GM12865 (cell line): ENCODE measurements at regions not wholly inside any gene's neighbourhood (a gene's known extent, or its start where the extent isn't known, plus 50 kb on each side); places are given as distances from the start of the nearest gene placed in this dataset.
"Not testable (repeated sequence)": the region's sequence is repeated elsewhere in the genome, so short reads cannot be mapped to it uniquely, and the experiment has no call there.

Source experiments
- DNase-seq: peaks from one replicate; pipeline ENCODE4 v3.0.0; 2010; ENCODE audit warnings: low read depth
- H3K4me3 ChIP-seq: 2 replicates; pipeline ENCODE4 v1.5.1; 2011; ENCODE audit warnings: mild to moderate bottlenecking, low read depth, low read length, control low read depth
- CTCF ChIP-seq: IDR thresholded peaks from 2 replicates; pipeline ENCODE4 v1.5.1; 2011; ENCODE audit warnings: low read length, control low read depth, low read depth, inconsistent platforms; ENCODE audit not compliant: insufficient read depth; ENCODE audit errors: missing control alignments

DNA sequence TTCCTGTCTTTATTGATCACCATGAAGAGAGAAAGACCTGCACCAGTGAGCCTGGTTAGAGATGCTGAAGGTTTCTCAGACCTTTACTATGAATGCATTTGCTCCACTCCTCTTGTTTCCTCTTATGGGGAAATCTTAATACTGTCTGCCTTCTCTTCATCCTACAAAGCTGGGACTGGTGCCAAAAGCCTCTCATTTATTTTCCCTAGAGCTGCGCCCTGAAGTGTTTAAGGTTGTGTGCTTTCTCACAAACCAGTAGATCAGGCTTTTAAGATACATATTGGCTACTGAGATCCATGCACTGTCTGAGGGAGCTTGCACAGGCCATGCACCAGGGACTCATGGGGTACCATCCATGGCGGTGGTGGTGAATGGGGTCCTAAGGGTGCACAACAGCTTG lies 286.1 kb upstream of the PMFBP1 start:
- DNase-seq = no peak
- H3K4me3 ChIP-seq = no peak overlapping the region
- TF ChIP-seq CTCF = no peak

GRCh38 chr16:72457243-72457940 lies 285.4 kb upstream of the PMFBP1 start:
- no peak for TF ChIP-seq CTCF
- no peak for DNase-seq

DNA sequence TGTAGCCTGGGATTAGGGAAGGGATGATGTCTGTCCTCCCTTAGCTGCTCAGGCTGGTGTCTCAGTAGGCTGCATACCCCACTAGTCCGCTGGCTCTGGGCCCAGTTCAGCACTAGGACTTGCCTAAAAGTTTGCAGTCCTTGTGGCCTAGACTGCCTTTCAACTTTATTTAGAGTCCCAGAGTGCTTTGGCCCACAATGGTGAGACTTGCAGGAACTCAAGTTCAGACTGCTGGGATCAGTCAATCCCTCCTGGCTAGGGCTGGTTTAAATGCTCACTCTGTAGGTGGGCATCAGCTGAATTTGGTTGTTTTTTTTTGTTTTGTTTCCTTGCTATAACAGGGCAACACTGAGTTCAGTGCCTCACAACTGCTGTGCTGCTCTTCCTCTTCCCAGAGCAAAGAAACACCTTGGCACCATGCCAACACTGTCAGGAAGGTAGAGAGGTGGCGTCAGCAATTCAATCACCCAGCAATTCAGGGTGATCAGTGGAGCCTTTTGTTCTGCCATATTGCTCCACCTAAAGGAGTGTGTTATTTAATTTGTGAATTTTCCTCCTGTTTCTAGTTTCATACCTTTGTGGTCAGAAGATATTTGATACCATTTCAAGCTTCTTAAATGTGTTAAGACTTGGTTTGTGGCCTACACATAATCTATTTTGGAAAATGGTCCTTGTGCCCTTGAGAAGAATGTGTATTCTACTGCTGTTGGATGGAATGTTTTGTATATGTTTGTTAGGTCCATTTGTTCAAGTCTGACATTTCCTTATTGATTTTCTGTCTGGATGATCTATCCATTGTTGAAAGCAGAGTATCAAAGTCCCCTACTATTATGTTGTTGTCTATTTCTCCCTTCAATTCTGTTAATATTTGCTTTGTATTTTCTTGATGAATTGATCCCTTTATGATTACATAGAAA lies 284.0 kb upstream of the PMFBP1 start:
- no peak for TF ChIP-seq CTCF
- DNase-seq = no peak
- no peak overlapping the region for H3K4me3 ChIP-seq

More at GRCh38 chr16:72457243-72457940, 285.4 kb upstream of the PMFBP1 start:
- H3K4me3 ChIP-seq = no peak overlapping the region

DNA sequence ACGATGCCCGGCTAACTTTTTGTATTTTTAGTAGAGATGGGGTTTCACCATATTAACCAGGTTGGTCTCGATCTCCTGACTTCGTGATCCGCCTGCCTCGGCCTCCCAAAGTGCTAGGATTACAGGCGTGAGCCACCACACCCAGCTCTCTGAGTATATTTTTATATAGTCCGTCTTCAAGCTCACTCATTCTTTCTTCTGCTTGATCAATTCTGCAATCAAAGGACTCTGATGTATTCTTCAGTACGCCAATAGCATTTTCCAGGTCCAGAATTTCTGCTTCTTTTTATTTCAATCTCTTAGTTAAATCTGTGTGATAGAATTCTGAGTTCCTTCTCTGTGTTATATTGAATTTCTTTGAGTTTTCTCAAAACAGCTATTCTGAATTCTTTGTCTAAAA lies 281.9 kb upstream of the PMFBP1 start:
- H3K4me3 ChIP-seq = not testable (repeated sequence)

GRCh38 chr16:72444696-72445095 lies 272.7 kb upstream of the PMFBP1 start:
- no peak for DNase-seq
- no peak overlapping the region for H3K4me3 ChIP-seq
- TF ChIP-seq CTCF = no peak

More for the DNA sequence above, 281.9 kb upstream of the PMFBP1 start:
- not testable (repeated sequence) for DNase-seq

DNA sequence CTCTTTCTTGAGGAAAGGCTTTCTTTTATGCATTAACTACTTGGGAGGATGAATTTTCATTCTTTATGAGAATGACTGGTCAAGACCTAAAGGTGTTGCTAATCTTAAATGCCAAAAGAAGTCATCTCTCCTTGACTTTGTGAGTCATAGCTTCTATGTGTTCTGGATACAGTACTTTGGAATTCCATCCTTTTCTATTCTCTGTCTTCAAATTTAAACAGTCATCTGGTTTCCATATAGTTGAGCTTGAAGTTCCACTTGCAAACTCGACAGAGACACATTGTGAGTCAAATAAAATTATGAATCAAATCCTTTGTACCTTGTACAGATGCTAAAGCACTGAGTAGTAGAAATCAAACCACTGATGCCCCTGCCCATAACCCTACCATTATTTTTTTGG lies 271.9 kb upstream of the PMFBP1 start:
- H3K4me3 ChIP-seq = no peak overlapping the region
- TF ChIP-seq CTCF = no peak
- no peak for DNase-seq

GRCh38 chr16:72442385-72443158 lies 270.6 kb upstream of the PMFBP1 start:
- DNase-seq = no peak
- no peak overlapping the region for H3K4me3 ChIP-seq
- no peak for TF ChIP-seq CTCF
